Lower leg skin (tissue), 4 donors: ENCODE measurements at regions not wholly inside any gene's neighbourhood (a gene's known extent, or its start where the extent isn't known, plus 50 kb on each side); places are given as distances from the start of the nearest gene placed in this dataset.
"Not testable (repeated sequence)": the region's sequence is repeated elsewhere in the genome, so short reads cannot be mapped to it uniquely, and the experiment has no call there.

ENCODE experiments used
- DNase-seq, 2 donors: peaks; one replicate each; pipeline ENCODE4 v3.0.0-alpha.2; 2019; ENCODE audit warnings: low spot score in 2 of 2
- H3K4me3 ChIP-seq: fragments of 200-600 bp; sonication (generic); 2 replicates; pipeline ENCODE4 v1.5.1; 2017; ENCODE audit warnings: mild to moderate bottlenecking, low read depth; ENCODE audit not compliant: poor library complexity, severe bottlenecking
- CTCF ChIP-seq, 3 donors: fragments of 450-650 bp; IDR thresholded peaks; one replicate each; pipeline ENCODE4 v1.5.1; 2016; ENCODE audit warnings: antibody characterized with exemption in 3 of 3, mild to moderate bottlenecking in 3 of 3, moderate library complexity in 2 of 3
- POLR2A ChIP-seq, 2 donors: fragments of 450-650 bp; IDR thresholded peaks; one replicate each; pipeline ENCODE4 v1.6.1; 2016 to 2017; ENCODE audit warnings: antibody characterized with exemption in 2 of 2, mild to moderate bottlenecking in 1 of 2, moderate library complexity in 1 of 2
- WGBS, 2 donors: methylation state at CpG; one replicate each; pipeline ENCODE4 v1.1.5; 2018; 5-methylcytosine and 5-hydroxymethylcytosine counted together
- intact Hi-C: fragments of 100-400 bp; cut with DNase I; formaldehyde crosslinking; loops from one replicate; pipeline ENCODE4 v1.15.0; 2023; ENCODE audit warnings: low total_unique reads

- no peak overlapping the region for H3K4me3 ChIP-seq
- 76 to 79% methylated on average over 5 of the region's 5 CpGs for WGBS, 2 donors
- TF ChIP-seq POLR2A (IDR thresholded peaks at IDR 0.05) (no peak), CTCF (IDR thresholded peaks at IDR 0.05) (no peak)
- intact Hi-C loops: no loop called here
- DNase-seq: no peak
These were observed 72.5 kb upstream of the ID2 start for GRCh38 chr2:8609357-8609811.

- 56 to 77% methylated on average over 3 of the region's 3 CpGs for WGBS, 2 donors
- H3K4me3 ChIP-seq, DNase-seq, intact Hi-C loops: not testable (repeated sequence)
These were observed 71.1 kb upstream of the ID2 start for GRCh38 chr2:8610775-8611174.

- intact Hi-C loops: no loop called here
- no peak overlapping the region for H3K4me3 ChIP-seq
- WGBS, 2 donors: 87 to 99% methylated on average over 7 of the region's 7 CpGs
- no peak for DNase-seq
- TF ChIP-seq CTCF (IDR thresholded peaks at IDR 0.05) (no peak), POLR2A (IDR thresholded peaks at IDR 0.05) (no peak)
These were observed 70.6 kb upstream of the ID2 start for GRCh38 chr2:8611246-8611645.

GRCh38 chr2:8611700-8612099 is 70.2 kb upstream of the ID2 start:
- no peak for DNase-seq
- intact Hi-C loops: no loop called here
- H3K4me3 ChIP-seq: no peak overlapping the region
- WGBS, 2 donors: 88 to 93% methylated on average over 11 of the region's 11 CpGs
- TF ChIP-seq CTCF (IDR thresholded peaks at IDR 0.05) (no peak), POLR2A (IDR thresholded peaks at IDR 0.05) (no peak)

GRCh38 chr2:8612734-8613179 is 69.1 kb upstream of the ID2 start:
- DNase-seq: no peak
- no peak overlapping the region for H3K4me3 ChIP-seq
- TF ChIP-seq POLR2A (IDR thresholded peaks at IDR 0.05) (no peak), CTCF (IDR thresholded peaks at IDR 0.05) (no peak)
- WGBS, 2 donors: 87 to 90% methylated on average over 7 of the region's 7 CpGs
- intact Hi-C loops: no loop called here

- DNase-seq, H3K4me3 ChIP-seq, intact Hi-C loops: not testable (repeated sequence)
- 96 to 99% methylated on average over 8 of the region's 8 CpGs for WGBS, 2 donors
These were observed 68.5 kb upstream of the ID2 start for GRCh38 chr2:8613207-8613999.

- WGBS, 2 donors: 84 to 91% methylated on average over 4 of the region's 4 CpGs
- no peak overlapping the region for H3K4me3 ChIP-seq
- TF ChIP-seq CTCF (IDR thresholded peaks at IDR 0.05) (no peak), POLR2A (IDR thresholded peaks at IDR 0.05) (no peak)
- intact Hi-C loops: no loop called here
- DNase-seq: no peak
These were observed 67.2 kb upstream of the ID2 start for GRCh38 chr2:8614646-8615045.
